Neuronal stem cell (in vitro differentiated cells): ENCODE measurements at regions not wholly inside any gene's neighbourhood (a gene's known extent, or its start where the extent isn't known, plus 50 kb on each side); places are given as distances from the start of the nearest gene placed in this dataset.

ENCODE experiments used
- DNase-seq: peaks from one replicate; pipeline ENCODE4 v3.0.0-alpha.2; 2013; ENCODE audit warnings: low spot score
- H2AFZ ChIP-seq: one replicate; pipeline ENCODE4 v1.6.1; 2013; ENCODE audit warnings: mild to moderate bottlenecking, low read length, inconsistent platforms
- H2AK5ac ChIP-seq: 2 replicates; pipeline ENCODE4 v1.6.1; 2013; ENCODE audit warnings: low read depth, mild to moderate bottlenecking, inconsistent platforms, low read length, moderate library complexity, mixed read lengths
- H2BK120ac ChIP-seq: 2 replicates; pipeline ENCODE4 v1.6.1; 2013; ENCODE audit warnings: low read depth, mild to moderate bottlenecking, inconsistent platforms, low read length, moderate library complexity, mixed read lengths
- H2BK12ac ChIP-seq: one replicate; pipeline ENCODE4 v1.6.1; 2013; ENCODE audit warnings: low read length, inconsistent platforms
- H2BK15ac ChIP-seq: 2 replicates; pipeline ENCODE4 v1.6.1; 2013; ENCODE audit warnings: mild to moderate bottlenecking, low read length, inconsistent platforms, mixed read lengths
- H2BK5ac ChIP-seq: one replicate; pipeline ENCODE4 v1.6.1; 2013; ENCODE audit warnings: inconsistent platforms, mild to moderate bottlenecking, low read length, moderate library complexity
- H3K14ac ChIP-seq: one replicate; pipeline ENCODE4 v1.6.1; 2013; ENCODE audit warnings: low read length, inconsistent platforms
- H3K18ac ChIP-seq: 2 replicates; pipeline ENCODE4 v1.6.1; 2013; ENCODE audit warnings: low read length, inconsistent platforms
- H3K23ac ChIP-seq: 2 replicates; pipeline ENCODE4 v1.6.1; 2013; ENCODE audit warnings: low read depth, mild to moderate bottlenecking, mixed read lengths, low read length, inconsistent platforms; ENCODE audit not compliant: poor library complexity
- H3K27ac ChIP-seq: replicated peaks from 3 replicates; pipeline ENCODE4 v1.5.1; 2013; ENCODE audit warnings: low read length, inconsistent platforms
- H3K27me3 ChIP-seq, 3 experiments: 2 replicates each; pipeline ENCODE4 v1.6.1; 2013; ENCODE audit warnings: low read length in 3 of 3, mild to moderate bottlenecking in 2 of 3, inconsistent platforms in 1 of 3, low read depth in 1 of 3, mixed read lengths in 1 of 3, moderate library complexity in 1 of 3; ENCODE audit not compliant: control insufficient read depth in 3 of 3, insufficient read depth in 3 of 3
- H3K36me3 ChIP-seq, 2 donors: replicated peaks in 1 of 2; 2 replicates each; pipeline ENCODE4 v1.6.1; 2013; ENCODE audit warnings: low read length in 2 of 2; ENCODE audit not compliant: control insufficient read depth in 2 of 2, insufficient read depth in 2 of 2
- H3K4ac ChIP-seq: 2 replicates; pipeline ENCODE4 v1.6.1; 2013; ENCODE audit warnings: inconsistent platforms, mild to moderate bottlenecking, low read length, moderate library complexity
- H3K4me1 ChIP-seq, 2 donors: 1 replicate in 1 of 2; 2 replicates in 1 of 2; pipeline ENCODE4 v1.6.1; 2013; ENCODE audit warnings: low read length in 2 of 2, low read depth in 1 of 2; ENCODE audit not compliant: control insufficient read depth in 2 of 2, insufficient read depth in 1 of 2
- H3K4me2 ChIP-seq: one replicate; pipeline ENCODE4 v1.6.1; 2013; ENCODE audit warnings: mild to moderate bottlenecking, low read length, inconsistent platforms; ENCODE audit not compliant: insufficient read depth, poor library complexity, severe bottlenecking
- H3K4me3 ChIP-seq, 2 donors: 2 replicates each; pipeline ENCODE4 v1.5.1; 2013; ENCODE audit warnings: low read length in 2 of 2, mild to moderate bottlenecking in 2 of 2, inconsistent platforms in 1 of 2, moderate library complexity in 1 of 2
- H3K79me1 ChIP-seq: one replicate; pipeline ENCODE4 v1.6.1; 2013; ENCODE audit warnings: low read depth, mild to moderate bottlenecking, inconsistent platforms, low read length, moderate library complexity
- H3K9ac ChIP-seq: one replicate; pipeline ENCODE4 v1.6.1; 2013; ENCODE audit warnings: mild to moderate bottlenecking, low read depth, low read length, inconsistent platforms; ENCODE audit not compliant: poor library complexity
- H3K9me3 ChIP-seq, 2 donors: replicated peaks in 1 of 2; 2 replicates each; pipeline versions ENCODE3 to v1.6.1; 2013; ENCODE audit warnings: low read length in 2 of 2, mild to moderate bottlenecking in 2 of 2, inconsistent platforms in 1 of 2, low read depth in 1 of 2, mixed read lengths in 1 of 2, moderate library complexity in 1 of 2; ENCODE audit not compliant: control insufficient read depth in 2 of 2, insufficient read depth in 1 of 2
- H4K8ac ChIP-seq: one replicate; pipeline ENCODE4 v1.6.1; 2013; ENCODE audit warnings: low read depth, mild to moderate bottlenecking, inconsistent platforms, low read length, moderate library complexity
- H4K91ac ChIP-seq: one replicate; pipeline ENCODE4 v1.6.1; 2013; ENCODE audit warnings: low read length, low read depth, mild to moderate bottlenecking, inconsistent platforms; ENCODE audit not compliant: poor library complexity
- WGBS, 2 donors: extraction: QIAGEN DNeasy Blood & Tissue Kit; methylation state at CpG; one replicate each; pipeline ENCODE4 v1.1.7; 2013; ENCODE audit warnings: missing lambda C conversion rate in 2 of 2, mixed read lengths in 1 of 2; ENCODE audit not compliant: insufficient read length in 2 of 2, insufficient replicate concordance in 1 of 2; ENCODE audit errors: extremely low coverage in 2 of 2; 5-methylcytosine and 5-hydroxymethylcytosine counted together

DNA sequence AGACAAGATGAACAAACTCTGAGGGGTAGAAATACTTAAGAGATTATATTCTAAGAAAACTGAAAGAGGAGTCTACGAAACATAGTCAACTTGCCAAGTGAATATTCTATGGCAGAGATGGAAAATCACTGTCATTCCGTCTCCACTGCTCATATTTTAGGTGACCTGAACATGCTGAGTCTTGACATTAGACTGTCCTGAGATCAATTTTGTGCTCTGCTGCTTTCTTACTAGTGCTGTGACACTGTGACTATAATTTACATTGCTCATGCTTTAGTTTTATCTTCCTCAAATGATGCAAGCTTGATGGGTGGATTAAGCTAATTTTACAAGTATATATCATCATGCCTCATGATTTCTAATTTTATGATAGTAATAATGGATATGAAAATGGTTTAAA lies 228.2 kb upstream of the LRFN5 start:
- no peak overlapping the region for H2BK15ac ChIP-seq
- H3K36me3 ChIP-seq: no peaks in the 10 kb centered on the region
- no peak overlapping the region for H2BK120ac ChIP-seq
- no peak for DNase-seq
- H3K23ac ChIP-seq: no peak overlapping the region
- H3K9ac ChIP-seq: no peak overlapping the region
- no peak overlapping the region for H4K8ac ChIP-seq
- H3K4me3 ChIP-seq: no peak overlapping the region
- H3K4me1 ChIP-seq: no peaks in the 10 kb centered on the region
- no peak overlapping the region for H3K4me2 ChIP-seq
- H3K4ac ChIP-seq: no peak overlapping the region
- H2AK5ac ChIP-seq: no peak overlapping the region
- no peak overlapping the region for H4K91ac ChIP-seq
- H3K14ac ChIP-seq: no peak overlapping the region
- no peak overlapping the region for H2BK5ac ChIP-seq
- H3K27ac ChIP-seq: no peak overlapping the region
- peaks cover 0 to 2% (median 0%) of the 10 kb centered on the region in 3 experiments for H3K27me3 ChIP-seq
- H3K79me1 ChIP-seq: no peaks in the 10 kb centered on the region
- no peaks in the 10 kb centered on the region for H3K9me3 ChIP-seq
- H2BK12ac ChIP-seq: no peak overlapping the region
- WGBS, 2 donors: no CpG with 5 or more reads among the region's 2 CpGs
- no peak overlapping the region for H2AFZ ChIP-seq
- no peak overlapping the region for H3K18ac ChIP-seq

DNA sequence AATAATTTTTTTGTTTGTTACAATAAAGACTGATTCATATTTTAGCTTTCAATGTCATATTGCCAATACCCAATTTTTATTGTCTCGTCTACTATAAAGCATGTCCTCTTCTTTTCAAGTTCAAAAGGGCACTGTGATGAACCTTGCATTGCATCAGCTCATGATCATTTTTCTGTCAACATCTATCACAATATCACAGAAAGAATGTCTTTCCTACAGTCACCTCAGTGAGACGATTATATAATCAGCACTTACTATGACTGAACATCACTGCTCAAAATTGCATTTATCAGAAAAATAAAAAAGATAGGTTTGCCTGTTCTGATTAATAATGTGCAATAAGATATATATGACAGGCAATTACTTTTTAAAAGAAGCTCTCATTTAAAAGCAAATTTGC lies 228.7 kb upstream of the LRFN5 start:
- H3K4me1 ChIP-seq: no peaks in the 10 kb centered on the region
- peaks cover 0 to 2% (median 0%) of the 10 kb centered on the region in 3 experiments for H3K27me3 ChIP-seq
- H3K9ac ChIP-seq: no peak overlapping the region
- no peak overlapping the region for H2BK12ac ChIP-seq
- DNase-seq: no peak
- H3K79me1 ChIP-seq: no peaks in the 10 kb centered on the region
- no peaks in the 10 kb centered on the region for H3K36me3 ChIP-seq
- H2BK5ac ChIP-seq: no peak overlapping the region
- H4K8ac ChIP-seq: no peak overlapping the region
- no peak overlapping the region for H2AFZ ChIP-seq
- no peak overlapping the region for H3K23ac ChIP-seq
- no peak overlapping the region for H3K18ac ChIP-seq
- H3K4me2 ChIP-seq: no peak overlapping the region
- H3K4ac ChIP-seq: no peak overlapping the region
- no CpG with 5 or more reads among the region's 2 CpGs for WGBS, 2 donors
- no peak overlapping the region for H2AK5ac ChIP-seq
- no peak overlapping the region for H4K91ac ChIP-seq
- no peak overlapping the region for H3K27ac ChIP-seq
- no peak overlapping the region for H2BK15ac ChIP-seq
- H3K4me3 ChIP-seq: no peak overlapping the region
- H2BK120ac ChIP-seq: no peak overlapping the region
- no peak overlapping the region for H3K14ac ChIP-seq
- H3K9me3 ChIP-seq: no peaks in the 10 kb centered on the region

DNA sequence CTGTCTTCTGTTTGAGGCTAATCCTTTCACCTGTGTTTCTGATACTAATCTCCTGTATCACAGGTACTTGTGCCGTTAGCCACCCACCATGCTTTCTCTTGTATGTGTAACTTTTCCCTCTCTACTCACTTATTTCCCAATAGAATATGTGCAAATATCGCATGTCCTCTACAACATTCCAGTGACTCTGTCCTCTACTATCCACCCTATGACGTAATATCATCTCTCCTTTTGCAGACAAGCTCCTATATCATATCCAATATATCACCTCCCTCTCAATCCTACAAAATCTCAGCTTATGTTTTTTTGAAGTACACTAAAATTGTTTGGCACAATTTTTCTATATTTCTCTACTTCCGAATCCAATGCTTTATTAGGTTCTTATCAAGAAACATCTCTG lies 232.6 kb upstream of the LRFN5 start:
- H2BK12ac ChIP-seq: no peak overlapping the region
- no peak overlapping the region for H4K91ac ChIP-seq
- H3K27me3 ChIP-seq: peaks cover 0 to 2% (median 0%) of the 10 kb centered on the region in 3 experiments
- peaks cover 0 to 2% of the 10 kb centered on the region in 2 donors for H3K9me3 ChIP-seq
- no peak overlapping the region for H3K9ac ChIP-seq
- H3K18ac ChIP-seq: no peak overlapping the region
- H3K79me1 ChIP-seq: no peaks in the 10 kb centered on the region
- no peak overlapping the region for H2AFZ ChIP-seq
- H2BK120ac ChIP-seq: no peak overlapping the region
- no peak overlapping the region for H3K14ac ChIP-seq
- no CpG with 5 or more reads among the region's 4 CpGs for WGBS, 2 donors
- no peak overlapping the region for H4K8ac ChIP-seq
- DNase-seq: no peak
- no peak overlapping the region for H2BK5ac ChIP-seq
- no peak overlapping the region for H3K27ac ChIP-seq
- H3K36me3 ChIP-seq: no peaks in the 10 kb centered on the region
- H3K4me1 ChIP-seq: no peaks in the 10 kb centered on the region
- H3K4me2 ChIP-seq: no peak overlapping the region
- H3K4me3 ChIP-seq: no peak overlapping the region
- H2AK5ac ChIP-seq: no peak overlapping the region
- no peak overlapping the region for H3K23ac ChIP-seq
- no peak overlapping the region for H3K4ac ChIP-seq
- H2BK15ac ChIP-seq: no peak overlapping the region

DNA sequence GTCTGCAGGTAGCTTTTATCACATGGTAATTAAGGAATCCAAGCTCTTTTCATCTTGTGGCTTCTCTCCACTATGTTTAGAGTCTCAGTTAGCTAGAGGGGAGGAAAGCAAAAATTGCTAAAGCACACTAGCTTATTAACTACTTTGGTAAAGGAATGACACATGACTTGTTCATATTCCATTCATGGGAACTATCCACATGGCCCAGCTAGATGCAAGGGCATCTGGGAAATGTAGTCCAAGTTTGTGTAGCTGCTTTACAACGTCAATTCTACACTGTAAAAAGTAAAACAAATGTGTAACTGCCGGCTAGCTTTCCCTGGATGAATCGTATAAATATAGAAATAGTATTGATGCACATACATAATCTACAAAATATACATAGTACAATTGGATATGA lies 244.5 kb upstream of the LRFN5 start:
- no peak overlapping the region for H2AFZ ChIP-seq
- no peak overlapping the region for H3K14ac ChIP-seq
- no peak overlapping the region for H2BK15ac ChIP-seq
- no peaks in the 10 kb centered on the region for H3K9me3 ChIP-seq
- H3K4ac ChIP-seq: no peak overlapping the region
- H3K79me1 ChIP-seq: no peaks in the 10 kb centered on the region
- no peak overlapping the region for H2BK5ac ChIP-seq
- WGBS, 2 donors: no CpG with 5 or more reads among the region's 3 CpGs
- H3K9ac ChIP-seq: no peak overlapping the region
- no peak overlapping the region for H2BK12ac ChIP-seq
- no peak overlapping the region for H3K23ac ChIP-seq
- DNase-seq: no peak
- H2AK5ac ChIP-seq: no peak overlapping the region
- H2BK120ac ChIP-seq: no peak overlapping the region
- H3K36me3 ChIP-seq: no peaks in the 10 kb centered on the region
- no peak overlapping the region for H4K91ac ChIP-seq
- no peak overlapping the region for H4K8ac ChIP-seq
- no peak overlapping the region for H3K4me2 ChIP-seq
- H3K4me1 ChIP-seq: no peaks in the 10 kb centered on the region
- H3K18ac ChIP-seq: no peak overlapping the region
- H3K27ac ChIP-seq: no peak overlapping the region
- no peaks in the 10 kb centered on the region for H3K27me3 ChIP-seq
- H3K4me3 ChIP-seq: no peak overlapping the region
